WTC11 (cell line): ENCODE measurements at regions not wholly inside any gene's neighbourhood (a gene's known extent, or its start where the extent isn't known, plus 50 kb on each side); places are given as distances from the start of the nearest gene placed in this dataset.

Source experiments
- ATAC-seq: fragments of 200-7000 bp; cut with Tn5 transposase; 2 replicates; pipeline ENCODE4 v1.10.0; 2021; ENCODE audit warnings: mild to moderate bottlenecking, moderate library complexity
- CTCF ChIA-PET: fragments of 300-600 bp; sonication (Branson Sonifier 250); formaldehyde crosslinking; loops from one replicate; lab custom pipeline; 2021; ENCODE audit warnings: antibody characterized with exemption; lab: Charles Lee
- POLR2A ChIA-PET: fragments of 350-600 bp; sonication (Branson Sonifier 250); formaldehyde crosslinking; loops from one replicate; lab custom pipeline; 2021; ENCODE audit warnings: antibody characterized with exemption; lab: Charles Lee
- DNase-seq: peaks from one replicate; pipeline ENCODE4 v3.0.0; 2021; ENCODE audit warnings: low spot score
- H3K27ac Mint-ChIP-seq: 2 replicates; pipeline ENCODE4 v1.8.0; 2021; ENCODE audit warnings: mixed read lengths
- H3K27me3 Mint-ChIP-seq: 2 replicates; pipeline ENCODE4 v1.8.0; 2021; ENCODE audit warnings: low read depth, mild to moderate bottlenecking, moderate library complexity, mixed read lengths
- H3K36me3 Mint-ChIP-seq: 2 replicates; pipeline ENCODE4 v1.8.0; 2021; ENCODE audit warnings: mixed read lengths
- H3K4me1 Mint-ChIP-seq: 2 replicates; pipeline ENCODE4 v1.8.0; 2022; ENCODE audit warnings: mixed read lengths
- H3K4me3 Mint-ChIP-seq: 2 replicates; pipeline ENCODE4 v1.8.0; 2021; ENCODE audit warnings: mild to moderate bottlenecking, moderate library complexity, mixed read lengths
- H3K9me3 Mint-ChIP-seq: 2 replicates; pipeline ENCODE4 v1.8.0; 2021; ENCODE audit warnings: mixed read lengths
- AFF4 ChIP-seq: sonication (generic); formaldehyde crosslinking; IDR thresholded peaks from 2 replicates; pipeline ENCODE4 v1.8.1; 2023; ENCODE audit warnings: mild to moderate bottlenecking, missing genetic modification reagents, borderline replicate concordance
- ATF1 ChIP-seq: sonication (generic); formaldehyde crosslinking; IDR thresholded peaks from 2 replicates; pipeline ENCODE4 v1.8.1; 2023; ENCODE audit warnings: mild to moderate bottlenecking, moderate library complexity, missing genetic modification reagents
- ATF2 ChIP-seq: sonication (generic); formaldehyde crosslinking; IDR thresholded peaks from 2 replicates; pipeline ENCODE4 v1.8.1; 2022; ENCODE audit warnings: low read depth, missing genetic modification reagents, borderline replicate concordance
- EMX1 ChIP-seq: fragments of 250-450 bp; sonication (Bioruptor Pico); IDR thresholded peaks from 2 replicates; pipeline ENCODE4 v1.8.0; 2021; ENCODE audit warnings: mild to moderate bottlenecking
- GTF2I ChIP-seq: fragments of 250-450 bp; sonication (Bioruptor Pico); conservative IDR thresholded peaks from 2 replicates; pipeline ENCODE4 v1.4.0; 2021; ENCODE audit warnings: mild to moderate bottlenecking
- HMGA2 ChIP-seq: fragments of 250-450 bp; sonication (Bioruptor Pico); IDR thresholded peaks from 2 replicates; pipeline ENCODE4 v1.4.0; 2021; ENCODE audit warnings: mild to moderate bottlenecking, moderate library complexity
- HMGXB4 ChIP-seq: sonication (generic); formaldehyde crosslinking; IDR thresholded peaks from 2 replicates; pipeline ENCODE4 v1.8.1; 2023; ENCODE audit warnings: mild to moderate bottlenecking, moderate library complexity, missing genetic modification reagents
- JUN ChIP-seq: sonication (generic); formaldehyde crosslinking; IDR thresholded peaks from 2 replicates; pipeline ENCODE4 v1.8.0; 2023; ENCODE audit warnings: mild to moderate bottlenecking, missing genetic modification reagents
- KAT7 ChIP-seq: sonication (generic); formaldehyde crosslinking; IDR thresholded peaks from 2 replicates; pipeline ENCODE4 v1.8.1; 2023; ENCODE audit warnings: missing genetic modification reagents, mild to moderate bottlenecking, borderline replicate concordance
- MXD4 ChIP-seq: fragments of 250-450 bp; sonication (Bioruptor Pico); IDR thresholded peaks from 2 replicates; pipeline ENCODE4 v1.8.0; 2021; ENCODE audit warnings: mild to moderate bottlenecking, moderate library complexity, borderline replicate concordance
- NFYB ChIP-seq: sonication (generic); formaldehyde crosslinking; conservative IDR thresholded peaks from 2 replicates; pipeline ENCODE4 v1.8.0; 2022; ENCODE audit warnings: low read depth, missing genetic modification reagents
- PRDM15 ChIP-seq: sonication (generic); formaldehyde crosslinking; IDR thresholded peaks from 2 replicates; pipeline ENCODE4 v1.8.0; 2022; ENCODE audit warnings: missing genetic modification reagents
- PREB ChIP-seq: sonication (generic); formaldehyde crosslinking; IDR thresholded peaks from 2 replicates; pipeline ENCODE4 v1.8.1; 2022; ENCODE audit warnings: mild to moderate bottlenecking, missing genetic modification reagents, moderate library complexity, borderline replicate concordance
- USF2 ChIP-seq: sonication (generic); formaldehyde crosslinking; IDR thresholded peaks from 2 replicates; pipeline ENCODE4 v1.8.1; 2023; ENCODE audit warnings: mild to moderate bottlenecking, missing genetic modification reagents, moderate library complexity
- ZNF219 ChIP-seq: sonication (generic); formaldehyde crosslinking; IDR thresholded peaks from 2 replicates; pipeline ENCODE4 v1.8.0; 2023; ENCODE audit warnings: missing genetic modification reagents, mild to moderate bottlenecking, borderline replicate concordance
- ZNF263 ChIP-seq: sonication (generic); formaldehyde crosslinking; IDR thresholded peaks from 2 replicates; pipeline ENCODE4 v1.8.1; 2022; ENCODE audit warnings: low read depth, mild to moderate bottlenecking, moderate library complexity, missing genetic modification reagents
- ZNF281 ChIP-seq: sonication (generic); formaldehyde crosslinking; IDR thresholded peaks from 2 replicates; pipeline ENCODE4 v1.8.0; 2023; ENCODE audit warnings: mild to moderate bottlenecking, missing genetic modification reagents
- ZNF317 ChIP-seq: sonication (generic); formaldehyde crosslinking; IDR thresholded peaks from 2 replicates; pipeline ENCODE4 v1.8.1; 2023; ENCODE audit warnings: low read depth, mild to moderate bottlenecking, moderate library complexity, missing genetic modification reagents, borderline replicate concordance
- ZSCAN18 ChIP-seq: fragments of 250-450 bp; sonication (Bioruptor Pico); IDR thresholded peaks from 2 replicates; pipeline ENCODE4 v2.1.2; 2022; ENCODE audit warnings: mild to moderate bottlenecking, moderate library complexity

GRCh38 chr10:35795131-35795824 lies 153.2 kb upstream of the FZD8 start:
- no peak for ATAC-seq
- Mint-ChIP-seq H3K4me1 (no peaks in the 10 kb centered on the region), H3K4me3 (no peak overlapping the region), H3K9me3 (peaks cover 3% of the 10 kb centered on the region), H3K27ac (no peak overlapping the region), H3K36me3 (no peaks in the 10 kb centered on the region), H3K27me3 (no peaks in the 10 kb centered on the region; the same call in 1 of the 2 replicates)
- CTCF ChIA-PET, result interaction anchor here (0.6 to 1.1 kb wide), 3 partner anchors 15 to 1086 kb away, joined by 3 read pairs; no protein-coding TSS in a partner anchor
- POLR2A ChIA-PET, result no interaction called here
- DNase-seq, result no peak
- TF ChIP-seq HMGXB4 (no peak), PREB (CRISPR knock-in tag) (no peak), ATF2 (CRISPR knock-in tag) (no peak), USF2 (CRISPR knock-in tag) (no peak), ZSCAN18 (CRISPR knock-in tag) (no peak), ATF1 (CRISPR knock-in tag) (no peak), NFYB (CRISPR knock-in tag) (no peak), ZNF317 (CRISPR knock-in tag) (no peak), ZNF219 (no peak), AFF4 (CRISPR knock-in tag) (no peak), GTF2I (CRISPR knock-in tag) (no peak), PRDM15 (CRISPR knock-in tag) (no peak), JUN (CRISPR knock-in tag) (no peak), EMX1 (no peak), MXD4 (CRISPR knock-in tag) (no peak), ZNF281 (no peak), ZNF263 (no peak), KAT7 (CRISPR knock-in tag) (no peak), HMGA2 (CRISPR knock-in tag) (no peak)
